HG03575 (cell line): ENCODE measurements at regions not wholly inside any gene's neighbourhood (a gene's known extent, or its start where the extent isn't known, plus 50 kb on each side); places are given as distances from the start of the nearest gene placed in this dataset.

Source experiments
- ATAC-seq: cut with Tn5 transposase; IDR thresholded peaks from one replicate; pipeline ENCODE4 v1.9.1; 2021; ENCODE audit not compliant: unreplicated experiment, insufficient number of reproducible peaks, low FRiP score; ENCODE audit errors: extremely low read depth

- no peak for ATAC-seq
Observed at GRCh38 chr4:107270614-107271013, 234.5 kb upstream of the DKK2 start.

GRCh38 chr4:107269175-107269574 lies 233.1 kb upstream of the DKK2 start:
- no peak for ATAC-seq

- ATAC-seq, result no peak
Observed at GRCh38 chr4:107265859-107266258, 229.7 kb upstream of the DKK2 start.

GRCh38 chr4:107261241-107261874 lies 225.2 kb upstream of the DKK2 start:
- ATAC-seq, result no peak

- no peak for ATAC-seq
Observed at GRCh38 chr4:107258359-107258758, 222.2 kb upstream of the DKK2 start.

- no peak for ATAC-seq
Observed at GRCh38 chr4:107255596-107255995, 219.5 kb upstream of the DKK2 start.

GRCh38 chr4:107255114-107255513 lies 219.0 kb upstream of the DKK2 start:
- no peak for ATAC-seq

GRCh38 chr4:107253579-107254068 lies 217.5 kb upstream of the DKK2 start:
- no peak for ATAC-seq

GRCh38 chr4:107253090-107253489 lies 217.0 kb upstream of the DKK2 start:
- ATAC-seq, result no peak

- ATAC-seq, result no peak
Observed at GRCh38 chr4:107252571-107252970, 216.5 kb upstream of the DKK2 start.

GRCh38 chr4:107248571-107248970 lies 212.5 kb upstream of the DKK2 start:
- ATAC-seq, result no peak

GRCh38 chr4:107247738-107248137 lies 211.6 kb upstream of the DKK2 start:
- ATAC-seq, result no peak

- ATAC-seq, result no peak
Observed at GRCh38 chr4:107246761-107247160, 210.6 kb upstream of the DKK2 start.

- no peak for ATAC-seq
Observed at GRCh38 chr4:107243141-107243781, 207.1 kb upstream of the DKK2 start.

- no peak for ATAC-seq
Observed at GRCh38 chr4:107220976-107221375, 184.9 kb upstream of the DKK2 start.

GRCh38 chr4:107219681-107220080 lies 183.6 kb upstream of the DKK2 start:
- no peak for ATAC-seq

- no peak for ATAC-seq
Observed at GRCh38 chr4:107216379-107216778, 180.3 kb upstream of the DKK2 start.

GRCh38 chr4:107215222-107215621 lies 179.1 kb upstream of the DKK2 start:
- ATAC-seq, result no peak

- ATAC-seq, result no peak
Observed at GRCh38 chr4:107213880-107214279, 177.8 kb upstream of the DKK2 start.

- no peak for ATAC-seq
Observed at GRCh38 chr4:107213410-107213809, 177.3 kb upstream of the DKK2 start.

- no peak for ATAC-seq
Observed at GRCh38 chr4:107212565-107212964, 176.5 kb upstream of the DKK2 start.
